NB4 (cell line): ENCODE measurements at regions not wholly inside any gene's neighbourhood (a gene's known extent, or its start where the extent isn't known, plus 50 kb on each side); places are given as distances from the start of the nearest gene placed in this dataset.

ENCODE experiments used
- DNase-seq: peaks from one replicate; pipeline ENCODE4 v3.0.0; 2010; ENCODE audit warnings: low read depth
- H3K4me3 ChIP-seq: one replicate; pipeline ENCODE4 v1.5.1; 2011; ENCODE audit warnings: mild to moderate bottlenecking, low read depth, low read length, moderate library complexity
- CTCF ChIP-seq: IDR thresholded peaks from one replicate; pipeline ENCODE4 v1.5.1; 2012; ENCODE audit warnings: low read depth, low read length
- MAX ChIP-seq: IDR thresholded peaks from 2 replicates; pipeline ENCODE4 v1.6.1; 2011; ENCODE audit warnings: low read depth, low read length
- MYC ChIP-seq: IDR thresholded peaks from 2 replicates; pipeline ENCODE4 v1.6.1; 2011; ENCODE audit warnings: low read depth, low read length
- POLR2A ChIP-seq: IDR thresholded peaks from 2 replicates; pipeline ENCODE4 v1.6.1; 2011; ENCODE audit warnings: mild to moderate bottlenecking; ENCODE audit not compliant: insufficient read length; ENCODE audit errors: extremely low read depth

- DNase-seq = peak; percentile 79
- H3K4me3 ChIP-seq = peak overlapping the region; percentile 21
Measured at GRCh38 chr12:132429602-132429945, 60.4 kb upstream of the FBRSL1 start.

GRCh38 chr12:132428936-132429601 is 60.9 kb upstream of the FBRSL1 start:
- H3K4me3 ChIP-seq = peak overlapping the region; percentile 21
- DNase-seq = peak; percentile 92
- TF ChIP-seq POLR2A (no peak), CTCF (no peak), MYC (no peak; the same call in 1 of the 2 replicates), MAX (no peak)

More at GRCh38 chr12:132429602-132429945, 60.4 kb upstream of the FBRSL1 start:
- peak; percentile 29; the same call in 1 of the 2 replicates for TF ChIP-seq MAX
- TF ChIP-seq POLR2A = no peak
- no peak for TF ChIP-seq CTCF
- peak; percentile 69 for TF ChIP-seq MYC

GRCh38 chr12:132427999-132428935 is 61.7 kb upstream of the FBRSL1 start:
- no peak for DNase-seq
- TF ChIP-seq MAX (no peak), CTCF (peak; percentile 21)
- no peak overlapping the region for H3K4me3 ChIP-seq

- H3K4me3 ChIP-seq = no peak overlapping the region
- no peak for TF ChIP-seq MAX
- TF ChIP-seq CTCF = no peak
- TF ChIP-seq POLR2A = no peak
- TF ChIP-seq MYC = no peak
- no peak for DNase-seq
Measured at GRCh38 chr12:132427174-132427768, 62.7 kb upstream of the FBRSL1 start.

GRCh38 chr12:132426349-132427173 is 63.4 kb upstream of the FBRSL1 start:
- TF ChIP-seq MYC (no peak), MAX (no peak), POLR2A (no peak), CTCF (no peak)
- H3K4me3 ChIP-seq = no peak overlapping the region
- DNase-seq = no peak
